Testis (tissue), 2 donors: ENCODE measurements at regions not wholly inside any gene's neighbourhood (a gene's known extent, or its start where the extent isn't known, plus 50 kb on each side); places are given as distances from the start of the nearest gene placed in this dataset.

Experiments
- CTCF ChIP-seq, 3 experiments: fragments of 450-650 bp in 2 of 3; fragments of 200-600 bp in 1 of 3; sonication (generic) in 1 of 3; IDR thresholded peaks; one replicate each; pipeline ENCODE4 v1.5.1; 2016 to 2019; ENCODE audit warnings: antibody characterized with exemption in 3 of 3, mild to moderate bottlenecking in 2 of 3, moderate library complexity in 1 of 3
- POLR2A ChIP-seq: fragments of 450-650 bp; IDR thresholded peaks from one replicate; pipeline ENCODE4 v1.6.1; 2017; ENCODE audit warnings: antibody characterized with exemption, mild to moderate bottlenecking, moderate library complexity

- TF ChIP-seq CTCF (IDR thresholded peaks at IDR 0.05), result no peak
- no peak for TF ChIP-seq POLR2A
Observed at GRCh38 chr13:108018371-108018870, 196.9 kb downstream of the LIG4 start.
